ENCODE measurements at regions not wholly inside any gene's neighbourhood (a gene's known extent, or its start where the extent isn't known, plus 50 kb on each side); places are given as distances from the start of the nearest gene placed in this dataset.
"Not testable (repeated sequence)": the region's sequence is repeated elsewhere in the genome, so short reads cannot be mapped to it uniquely, and the experiment has no call there.

DNA sequence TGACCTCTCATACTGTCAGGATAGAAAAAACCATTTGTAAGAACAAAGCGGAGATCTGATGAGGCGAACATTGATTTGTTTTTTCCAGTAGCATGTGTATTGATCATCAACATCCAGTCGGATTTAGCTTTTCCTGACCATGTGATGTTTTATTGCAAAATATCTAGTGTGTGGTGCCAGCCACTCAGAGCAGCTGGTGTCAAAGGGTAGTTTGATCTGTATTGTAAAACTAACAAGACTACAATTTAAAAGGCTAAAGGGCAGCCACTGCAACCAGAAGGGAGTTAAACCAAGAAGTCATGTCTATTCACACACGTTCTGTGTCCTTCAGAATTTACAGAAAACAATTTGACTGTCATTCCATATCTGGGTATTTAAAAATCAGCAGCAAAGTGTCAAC is 719.0 kb upstream of the FRG1 start:
- DNase-seq = no peak

- DNase-seq = no peak
These were observed 711.9 kb upstream of the FRG1 start for GRCh38 chr4:189228726-189229125.

GRCh38 chr4:189232274-189232673 is 708.4 kb upstream of the FRG1 start:
- DNase-seq = no peak

DNA sequence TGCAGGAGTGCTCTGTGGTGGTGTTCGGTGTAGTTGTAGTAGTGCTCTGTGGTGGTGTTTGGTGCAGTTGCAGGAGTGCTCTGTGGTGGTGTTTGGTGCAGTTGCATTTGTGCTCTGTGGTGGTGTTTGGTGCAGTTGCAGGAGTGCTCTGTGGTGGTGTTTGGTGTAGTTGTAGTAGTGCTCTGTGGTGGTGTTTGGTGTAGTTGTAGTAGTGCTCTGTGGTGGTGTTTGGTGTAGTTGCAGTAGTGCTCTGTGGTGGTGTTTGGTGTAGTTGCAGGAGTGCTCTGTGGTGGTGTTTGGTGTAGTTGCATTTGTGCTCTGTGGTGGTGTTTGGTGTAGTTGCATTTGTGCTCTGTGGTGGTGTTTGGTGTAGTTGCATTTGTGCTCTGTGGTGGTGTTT is 706.9 kb upstream of the FRG1 start:
- DNase-seq = not testable (repeated sequence)

- not testable (repeated sequence) for DNase-seq
These were observed 705.7 kb upstream of the FRG1 start for GRCh38 chr4:189234948-189235347.

DNA sequence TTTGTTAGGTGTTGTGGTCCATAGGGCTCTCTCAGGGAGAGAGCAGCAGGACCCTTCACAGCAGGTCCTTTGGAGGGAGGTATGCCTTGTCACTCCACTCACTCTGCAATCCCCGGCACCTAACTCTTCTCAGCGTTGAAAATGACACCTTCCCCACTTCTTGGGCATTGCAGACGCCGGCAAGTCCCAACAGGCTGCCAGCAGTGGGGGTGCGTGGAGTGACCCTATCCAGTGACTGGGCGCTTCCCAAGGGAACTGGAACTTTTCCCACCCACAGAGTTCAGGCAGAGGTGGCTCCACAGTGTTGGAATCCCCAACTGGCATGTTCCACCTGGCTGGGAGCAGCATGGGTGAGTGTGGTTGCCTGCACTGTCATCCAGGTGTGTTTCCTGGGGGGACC is 705.1 kb upstream of the FRG1 start:
- no peak for DNase-seq

- not testable (repeated sequence) for DNase-seq
These were observed 704.4 kb upstream of the FRG1 start for GRCh38 chr4:189236321-189236720.

- no peak for DNase-seq
These were observed 703.3 kb upstream of the FRG1 start for GRCh38 chr4:189237340-189237739.

GRCh38 chr4:189255636-189256035 is 685.0 kb upstream of the FRG1 start:
- no peak for DNase-seq

- DNase-seq = no peak
These were observed 679.2 kb upstream of the FRG1 start for GRCh38 chr4:189261475-189261874.

DNA sequence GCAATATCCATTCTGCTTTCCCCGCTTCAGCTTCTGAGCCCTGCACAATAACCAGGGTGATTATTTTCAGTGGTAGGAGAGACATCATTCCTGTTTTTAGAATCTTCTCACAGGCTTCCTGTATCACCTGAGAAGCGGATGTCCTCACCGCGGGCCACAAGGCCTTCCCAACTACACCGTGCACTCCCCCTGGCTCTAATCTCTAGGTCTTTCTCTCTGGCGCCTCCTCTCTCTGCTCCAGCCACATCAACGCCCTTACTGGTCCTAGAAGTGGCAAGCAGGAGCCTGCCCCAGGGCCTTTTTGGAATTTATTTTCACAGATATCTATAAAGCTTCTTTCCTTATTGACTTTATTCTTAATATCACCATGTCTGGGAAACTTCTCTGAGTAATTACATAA is 675.2 kb upstream of the FRG1 start:
- DNase-seq = no peak

DNA sequence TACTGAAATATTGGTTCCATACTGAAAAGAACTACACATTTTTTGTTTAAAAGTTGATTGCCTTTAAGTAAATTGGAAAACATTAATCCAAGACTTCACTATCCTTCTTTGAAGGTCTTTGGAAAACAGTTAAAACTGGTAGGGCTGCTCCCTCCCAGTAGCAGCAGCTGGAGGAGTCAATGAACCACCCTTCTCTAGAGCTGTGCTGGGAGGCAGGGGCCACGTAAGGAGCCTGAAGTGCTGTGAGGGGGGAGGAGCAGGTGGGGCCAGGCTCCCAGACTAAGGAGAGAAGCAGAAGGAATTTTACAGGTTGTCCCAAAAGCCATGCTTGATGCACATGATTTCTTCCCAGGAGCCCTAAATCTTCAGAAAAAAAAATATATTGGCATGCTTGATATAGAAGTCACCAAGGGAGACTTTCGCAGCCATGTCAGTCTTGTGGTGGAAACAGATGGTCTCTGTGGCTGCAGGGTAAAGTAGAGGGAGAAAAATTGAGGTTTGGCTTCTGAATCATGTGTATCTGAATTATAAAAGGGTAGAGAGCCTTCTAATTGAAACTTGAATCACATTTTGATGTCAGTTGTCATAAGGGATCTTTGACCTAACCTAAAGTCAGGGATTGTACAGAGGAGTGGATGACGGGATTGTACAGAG is 673.2 kb upstream of the FRG1 start:
- no peak for DNase-seq

GRCh38 chr4:189278597-189279165 is 662.0 kb upstream of the FRG1 start:
- no peak for DNase-seq

DNA sequence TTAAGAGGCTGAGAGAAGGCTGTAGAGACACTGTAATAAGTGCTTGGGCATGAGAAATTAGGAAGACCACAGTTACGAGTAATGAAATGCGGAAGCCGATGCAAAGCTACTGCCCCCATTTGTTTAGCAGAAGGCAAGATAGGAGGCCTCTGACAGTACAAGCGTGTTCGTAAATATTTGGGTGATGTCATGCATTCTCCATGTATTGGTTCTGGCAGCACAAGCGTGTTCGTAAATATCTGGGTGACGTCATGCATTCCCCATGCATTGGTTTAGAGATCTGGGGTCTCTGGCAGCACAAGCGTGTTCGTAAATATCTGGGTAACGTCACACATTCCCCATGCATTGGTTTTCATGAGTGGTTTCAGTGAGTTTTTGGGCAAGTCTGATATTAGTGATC is 661.5 kb upstream of the FRG1 start:
- DNase-seq = no peak

DNA sequence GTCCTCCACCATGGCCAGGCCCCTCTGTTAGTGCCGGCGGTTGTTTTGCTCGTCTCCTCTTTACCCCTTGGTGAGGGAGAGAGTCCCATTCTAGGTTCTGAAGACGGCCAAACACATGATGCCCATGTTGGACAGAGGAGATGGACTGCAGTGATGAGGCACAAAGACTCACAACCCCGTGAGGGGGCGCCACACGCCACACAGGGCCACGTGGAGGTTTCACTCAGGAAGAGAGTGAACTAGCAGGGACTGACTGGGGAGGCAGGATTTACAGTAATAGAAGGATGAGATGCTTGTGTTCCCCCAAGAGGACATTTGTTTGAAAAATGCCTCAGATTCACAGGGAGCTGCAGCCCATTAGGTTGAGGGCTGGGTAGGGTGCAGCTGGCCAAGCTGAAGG is 655.3 kb upstream of the FRG1 start:
- DNase-seq = no peak

DNA sequence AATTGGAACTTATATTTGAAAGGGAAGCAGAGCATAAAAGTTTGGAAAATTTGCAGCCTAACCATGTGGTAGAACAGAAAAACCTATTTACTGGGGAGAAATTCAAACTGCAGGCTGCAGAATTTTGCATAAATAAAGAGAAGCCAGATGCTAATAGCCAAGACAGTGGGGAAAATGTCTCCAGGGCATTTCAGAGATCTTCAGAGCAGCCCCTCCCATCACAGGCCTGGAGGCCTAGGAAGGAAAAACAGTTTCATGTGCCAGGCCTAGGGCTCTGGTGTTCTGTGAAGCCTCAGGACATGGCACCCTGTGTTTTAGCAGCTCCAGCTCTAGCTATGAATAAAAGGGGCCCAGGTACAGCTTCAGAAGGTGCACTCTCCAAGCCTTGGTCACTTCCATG is 648.7 kb upstream of the FRG1 start:
- DNase-seq = no peak

- no peak for DNase-seq
These were observed 647.2 kb upstream of the FRG1 start for GRCh38 chr4:189293459-189293858.

DNA sequence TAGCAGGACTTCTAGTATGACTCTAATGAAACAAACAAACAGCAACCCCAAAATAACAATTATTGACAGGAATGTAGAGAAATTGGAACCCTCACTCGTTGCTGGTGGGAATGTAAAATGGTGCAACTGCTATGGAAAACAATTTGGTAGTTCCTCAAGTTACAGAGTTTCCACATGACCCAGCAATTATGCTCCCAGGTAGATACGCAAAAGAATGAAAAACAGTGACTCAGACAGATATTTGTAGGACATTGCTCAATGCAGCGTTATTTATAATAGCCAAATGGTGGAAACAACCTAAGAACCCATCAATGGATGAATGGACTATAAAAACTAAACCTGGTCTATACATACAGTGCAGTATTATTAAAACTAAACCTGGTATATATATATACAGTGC is 646.1 kb upstream of the FRG1 start:
- no peak for DNase-seq

- DNase-seq = no peak
These were observed 641.0 kb upstream of the FRG1 start for GRCh38 chr4:189299706-189300105.

DNA sequence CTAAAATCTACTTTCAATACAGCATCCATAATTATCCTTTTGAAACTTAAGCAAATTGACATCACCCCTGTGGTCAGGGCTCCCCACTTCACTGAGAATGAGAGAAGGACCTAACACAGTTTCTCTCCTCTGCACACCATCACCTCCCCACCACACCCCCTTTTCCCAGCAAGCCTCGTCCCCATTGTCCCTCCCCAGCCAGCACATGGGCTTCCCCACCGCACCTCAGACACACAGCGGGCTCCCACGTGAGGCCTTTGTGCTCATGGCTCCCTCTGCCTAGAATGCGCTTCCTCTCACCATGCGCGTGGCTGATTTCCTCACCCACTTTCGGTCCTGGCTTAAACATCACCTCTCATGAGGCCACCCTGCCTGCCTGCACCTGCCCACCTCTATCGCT is 639.0 kb upstream of the FRG1 start:
- no peak for DNase-seq

- no peak for DNase-seq
These were observed 638.0 kb upstream of the FRG1 start for GRCh38 chr4:189302719-189303118.

DNA sequence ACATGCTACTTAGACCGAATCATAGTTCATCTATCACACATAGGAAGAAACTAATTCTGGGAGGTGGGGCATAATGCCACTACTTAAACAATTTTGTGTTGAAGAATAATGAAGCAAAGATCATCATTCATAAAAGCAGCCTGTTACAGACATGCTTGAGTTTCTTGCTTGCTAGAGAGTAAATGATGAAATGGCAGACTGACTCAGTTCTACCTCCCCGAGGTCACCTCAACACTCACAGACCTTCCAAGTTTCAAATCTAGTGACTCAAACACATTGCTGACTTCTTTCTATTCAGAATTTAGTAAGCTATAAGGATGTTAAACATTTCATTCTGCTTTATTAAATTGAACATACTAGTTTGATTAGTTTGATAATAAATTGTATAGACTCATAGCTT is 636.5 kb upstream of the FRG1 start:
- DNase-seq = no peak

DNA sequence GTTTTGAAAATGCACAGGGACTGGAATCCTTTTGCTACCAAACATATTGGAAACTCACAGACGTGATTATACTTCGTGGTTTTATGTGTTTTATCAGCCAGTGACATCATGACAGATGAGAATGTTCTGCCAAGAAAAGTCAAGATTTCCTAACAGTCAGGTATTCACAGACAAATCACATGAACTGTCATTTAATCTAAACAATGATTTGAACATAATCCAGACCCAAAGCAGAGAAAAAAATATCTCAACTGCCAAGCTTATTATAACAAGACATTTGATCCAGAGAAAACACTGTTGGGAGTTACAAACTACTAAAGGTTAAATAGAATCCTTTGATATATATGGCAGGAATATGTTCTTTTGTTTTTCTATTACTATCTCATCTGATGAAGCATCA is 635.9 kb upstream of the FRG1 start:
- peak; percentile 9 for DNase-seq

DNA sequence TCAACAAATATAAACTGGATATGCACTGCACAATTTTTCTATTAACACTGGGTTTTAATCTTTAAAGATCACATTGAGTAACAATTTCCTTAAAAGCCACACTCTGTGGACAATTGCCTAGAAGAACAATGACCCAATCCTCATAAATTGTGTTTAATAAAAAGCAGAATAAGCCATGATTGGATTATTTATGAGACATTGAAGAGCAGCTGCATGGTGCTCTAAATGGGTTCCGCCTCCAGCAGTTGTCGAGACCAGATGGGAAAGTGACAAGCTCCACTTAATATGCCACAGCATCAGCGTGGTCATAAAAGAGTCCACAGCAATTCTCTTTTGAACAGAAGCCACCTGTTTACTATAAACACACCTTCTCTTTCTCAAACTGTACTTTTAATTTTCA is 635.2 kb upstream of the FRG1 start:
- no peak for DNase-seq

DNA sequence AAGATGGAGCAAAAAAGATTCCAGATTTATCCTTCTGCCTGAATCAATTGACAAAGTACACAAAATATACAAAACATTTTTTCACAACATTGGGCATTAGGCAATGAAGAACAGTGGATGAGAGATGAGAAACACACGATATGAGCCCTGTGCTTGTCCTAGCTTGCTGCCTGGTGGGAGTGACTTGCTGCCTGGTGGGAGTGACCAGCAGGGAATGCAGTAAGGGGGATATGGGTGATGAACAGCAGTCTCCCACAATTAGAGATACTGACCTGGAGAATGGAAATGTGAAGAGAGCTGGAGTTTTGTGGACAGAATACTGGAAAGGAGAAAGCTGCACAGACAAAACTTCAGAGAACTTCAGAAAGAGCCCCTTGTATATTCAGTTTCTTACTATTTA is 629.4 kb upstream of the FRG1 start:
- no peak for DNase-seq

All from NCI-H2029 treated with DMSO at 0.1 percent for 48 hours (cell line).